ENCODE measurements at regions not wholly inside any gene's neighbourhood (a gene's known extent, or its start where the extent isn't known, plus 50 kb on each side); places are given as distances from the start of the nearest gene placed in this dataset.

DNA sequence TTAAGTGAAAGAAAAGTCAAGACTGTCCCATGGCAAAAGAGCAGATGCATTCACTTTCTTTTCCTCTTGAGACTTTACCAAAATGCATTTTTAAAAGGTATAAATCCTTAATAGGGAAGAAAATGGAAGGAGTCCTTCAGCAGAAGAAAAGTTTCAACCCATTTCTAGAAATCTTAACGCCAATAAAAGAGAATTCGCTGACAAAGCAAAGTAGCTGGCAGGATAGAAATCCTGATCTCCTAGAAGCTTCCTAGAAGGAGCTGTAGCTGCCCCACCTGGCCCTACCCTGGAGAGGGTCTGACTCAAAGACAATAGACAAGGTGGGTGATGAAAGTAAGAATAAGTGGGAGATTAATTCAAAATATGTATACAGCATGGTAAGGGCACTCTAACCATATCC is 144.9 kb upstream of the PKDCC start:
- intact Hi-C loops (cut with DNase I; ENCODE audit: low total_unique reads): no loop called here
- WGBS, 2 donors: 92 to 94% methylated on average over 2 of the region's 2 CpGs
- DNase-seq (ENCODE audit: low spot score in 2 of 2): no peak
- H3K4me3 ChIP-seq (ENCODE audit: low read depth, poor library complexity, severe bottlenecking): no peak overlapping the region
- TF ChIP-seq, protein P1, sequence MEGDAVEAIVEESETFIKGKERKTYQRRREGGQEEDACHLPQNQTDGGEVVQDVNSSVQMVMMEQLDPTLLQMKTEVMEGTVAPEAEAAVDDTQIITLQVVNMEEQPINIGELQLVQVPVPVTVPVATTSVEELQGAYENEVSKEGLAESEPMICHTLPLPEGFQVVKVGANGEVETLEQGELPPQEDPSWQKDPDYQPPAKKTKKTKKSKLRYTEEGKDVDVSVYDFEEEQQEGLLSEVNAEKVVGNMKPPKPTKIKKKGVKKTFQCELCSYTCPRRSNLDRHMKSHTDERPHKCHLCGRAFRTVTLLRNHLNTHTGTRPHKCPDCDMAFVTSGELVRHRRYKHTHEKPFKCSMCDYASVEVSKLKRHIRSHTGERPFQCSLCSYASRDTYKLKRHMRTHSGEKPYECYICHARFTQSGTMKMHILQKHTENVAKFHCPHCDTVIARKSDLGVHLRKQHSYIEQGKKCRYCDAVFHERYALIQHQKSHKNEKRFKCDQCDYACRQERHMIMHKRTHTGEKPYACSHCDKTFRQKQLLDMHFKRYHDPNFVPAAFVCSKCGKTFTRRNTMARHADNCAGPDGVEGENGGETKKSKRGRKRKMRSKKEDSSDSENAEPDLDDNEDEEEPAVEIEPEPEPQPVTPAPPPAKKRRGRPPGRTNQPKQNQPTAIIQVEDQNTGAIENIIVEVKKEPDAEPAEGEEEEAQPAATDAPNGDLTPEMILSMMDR (IDR thresholded peaks at IDR 0.05): no peak

DNA sequence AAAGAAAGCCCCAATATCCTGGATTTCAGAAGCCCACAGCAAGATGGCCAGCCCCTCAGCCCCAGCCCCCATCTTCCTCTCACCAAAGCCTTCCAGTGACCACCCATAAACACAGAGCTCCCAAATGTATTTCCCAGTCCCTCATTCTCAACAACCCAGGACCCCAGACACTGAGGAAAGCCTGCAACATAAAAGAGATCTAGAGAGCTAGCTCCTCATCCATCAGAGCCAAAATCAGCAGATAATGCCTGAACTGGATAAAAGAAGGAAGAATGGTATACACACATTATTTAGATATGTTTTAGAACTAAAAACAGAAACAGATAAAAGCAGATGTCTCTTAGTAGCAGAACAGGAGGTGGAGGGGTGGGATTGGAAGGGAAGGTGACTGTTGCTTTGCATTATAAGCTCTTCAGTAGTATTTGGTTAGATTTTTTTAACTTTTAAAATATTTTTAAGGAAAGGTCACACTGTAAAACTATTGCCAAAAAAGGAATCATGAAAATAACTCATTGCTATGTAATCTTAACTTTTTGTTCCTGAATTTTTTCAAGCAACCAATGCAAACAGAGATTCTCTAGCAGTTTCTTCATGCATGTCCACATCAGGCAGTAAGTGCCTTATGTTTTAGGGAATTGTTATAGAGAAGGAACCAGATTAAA is 144.2 kb upstream of the PKDCC start:
- DNase-seq (ENCODE audit: low spot score in 2 of 2): no peak
- H3K4me3 ChIP-seq (ENCODE audit: low read depth, poor library complexity, severe bottlenecking): no peak overlapping the region
- TF ChIP-seq POLR2A (IDR thresholded peaks at IDR 0.05): no peak
- TF ChIP-seq, protein P1 (IDR thresholded peaks at IDR 0.05): no peak
- intact Hi-C loops (cut with DNase I; ENCODE audit: low total_unique reads): no loop called here

DNA sequence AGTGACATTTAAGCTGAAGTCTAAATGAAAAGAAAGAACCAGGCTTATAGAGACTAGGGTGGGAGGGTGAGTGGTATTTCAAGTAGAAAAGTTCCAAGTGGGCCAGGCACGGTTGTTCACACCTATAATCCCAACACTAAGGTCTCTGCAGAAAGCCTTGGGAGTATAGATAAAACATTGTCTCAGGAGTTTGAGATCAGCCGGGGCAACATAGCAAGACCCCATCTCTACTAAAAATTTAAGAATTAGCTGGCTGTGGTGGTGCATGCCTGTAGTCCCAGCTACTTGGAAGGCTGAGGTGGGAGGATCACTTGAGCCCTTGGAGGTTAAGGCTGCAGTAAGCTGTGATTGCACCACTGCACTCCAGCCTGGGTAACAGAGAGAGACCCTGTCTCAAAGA is 143.4 kb upstream of the PKDCC start:
- no peak for TF ChIP-seq POLR2A (IDR thresholded peaks at IDR 0.05)
- H3K4me3 ChIP-seq (ENCODE audit: low read depth, poor library complexity, severe bottlenecking): no peak overlapping the region
- no peak for DNase-seq (ENCODE audit: low spot score in 2 of 2)
- intact Hi-C loops (cut with DNase I; ENCODE audit: low total_unique reads): no loop called here
- WGBS, 2 donors: 91 to 98% methylated on average over 2 of the region's 2 CpGs

DNA sequence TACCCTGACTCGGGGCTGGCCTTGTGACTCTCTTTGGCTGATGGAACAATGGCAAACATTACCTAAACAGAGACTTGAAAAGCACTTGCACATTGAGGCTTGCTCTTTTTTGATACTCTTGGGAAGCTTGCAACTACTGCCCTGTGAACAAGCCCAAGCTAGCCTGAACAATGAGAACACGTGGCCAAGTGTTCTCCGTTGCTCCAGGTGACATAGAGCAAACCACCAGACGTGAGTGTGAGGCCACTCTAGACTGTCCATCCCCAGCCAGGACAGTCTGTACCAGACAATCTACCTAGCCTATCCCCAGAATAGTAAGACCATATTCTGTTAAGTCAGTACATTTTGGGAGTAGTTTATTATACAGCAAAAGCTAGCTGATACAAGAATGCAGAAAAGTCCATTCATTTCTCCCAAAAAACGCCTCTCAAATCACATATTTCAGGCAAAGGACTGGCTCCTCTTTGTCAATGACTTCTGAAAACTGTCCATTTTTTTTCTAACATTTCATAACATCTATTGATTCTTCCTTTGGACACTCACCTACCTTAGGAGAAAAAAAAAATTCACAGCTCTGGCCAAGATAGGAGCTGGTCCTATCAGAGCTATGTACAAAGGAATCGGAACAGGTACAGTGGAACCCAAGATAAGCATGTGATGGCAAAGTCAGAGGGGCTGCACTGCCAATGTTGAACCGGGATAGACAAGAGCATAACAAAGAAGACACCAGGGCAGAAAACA is 142.1 kb upstream of the PKDCC start:
- 51 to 67% methylated on average over 7 of the region's 7 CpGs for WGBS, 2 donors
- no peak for DNase-seq (ENCODE audit: low spot score in 2 of 2)
- TF ChIP-seq POLR2A (IDR thresholded peaks at IDR 0.05): no peak
- TF ChIP-seq, protein P1 (IDR thresholded peaks at IDR 0.05): no peak
- intact Hi-C loops (cut with DNase I; ENCODE audit: low total_unique reads): no loop called here
- no peak overlapping the region for H3K4me3 ChIP-seq (ENCODE audit: low read depth, poor library complexity, severe bottlenecking)

DNA sequence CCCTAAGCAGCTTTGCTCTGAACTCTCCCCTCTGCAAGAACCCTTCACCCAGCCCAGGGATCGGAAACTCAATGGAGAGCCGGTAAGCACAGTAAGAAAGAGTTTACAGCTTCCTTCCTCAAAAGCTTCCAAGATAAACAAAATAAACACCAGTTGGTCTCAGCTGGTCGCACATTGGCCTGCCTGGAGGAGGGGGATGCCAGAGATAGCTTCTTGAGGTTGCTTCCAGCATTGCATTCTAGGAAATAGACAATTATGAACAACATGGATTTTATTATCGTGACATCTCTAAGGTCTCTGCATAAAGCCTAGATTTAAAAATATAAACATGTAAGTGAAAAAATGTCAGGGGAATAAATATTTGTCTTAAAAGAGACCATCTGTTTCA is 141.5 kb upstream of the PKDCC start:
- H3K4me3 ChIP-seq (ENCODE audit: low read depth, poor library complexity, severe bottlenecking): no peak overlapping the region
- intact Hi-C loops (cut with DNase I; ENCODE audit: low total_unique reads): no loop called here
- no peak for DNase-seq (ENCODE audit: low spot score in 2 of 2)
- 42 to 46% methylated on average over 4 of the region's 4 CpGs for WGBS, 2 donors
- TF ChIP-seq, protein P1 (IDR thresholded peaks at IDR 0.05): no peak
- TF ChIP-seq POLR2A (IDR thresholded peaks at IDR 0.05): no peak

DNA sequence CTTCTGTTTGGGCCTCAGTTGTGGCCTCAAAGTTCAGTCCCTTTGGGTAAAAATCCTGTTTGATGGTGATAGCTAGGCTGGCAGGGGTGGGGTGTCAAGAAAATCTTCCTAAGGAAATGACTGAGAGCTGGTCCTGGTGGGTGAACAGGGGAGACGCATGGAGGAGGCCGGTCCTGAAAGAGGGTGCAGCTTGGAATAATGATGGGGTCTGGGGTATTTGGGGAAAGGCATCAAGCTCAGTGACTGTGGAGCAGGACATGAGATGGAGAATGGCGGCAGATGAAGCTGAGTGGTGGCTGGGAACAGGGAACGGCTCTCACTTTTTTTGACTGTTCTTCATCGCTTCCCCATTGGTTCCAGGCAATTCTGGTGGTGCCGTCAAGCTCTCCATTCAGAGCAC is 140.7 kb upstream of the PKDCC start:
- H3K4me3 ChIP-seq (ENCODE audit: low read depth, poor library complexity, severe bottlenecking): no peak overlapping the region
- TF ChIP-seq, protein P1 (IDR thresholded peaks at IDR 0.05): no peak
- TF ChIP-seq POLR2A (IDR thresholded peaks at IDR 0.05): no peak
- DNase-seq (ENCODE audit: low spot score in 2 of 2): no peak
- intact Hi-C loops (cut with DNase I; ENCODE audit: low total_unique reads): no loop called here
- WGBS, 2 donors: 95 to 96% methylated on average over 6 of the region's 6 CpGs
